ENCODE measurements at regions not wholly inside any gene's neighbourhood (a gene's known extent, or its start where the extent isn't known, plus 50 kb on each side); places are given as distances from the start of the nearest gene placed in this dataset.

DNA sequence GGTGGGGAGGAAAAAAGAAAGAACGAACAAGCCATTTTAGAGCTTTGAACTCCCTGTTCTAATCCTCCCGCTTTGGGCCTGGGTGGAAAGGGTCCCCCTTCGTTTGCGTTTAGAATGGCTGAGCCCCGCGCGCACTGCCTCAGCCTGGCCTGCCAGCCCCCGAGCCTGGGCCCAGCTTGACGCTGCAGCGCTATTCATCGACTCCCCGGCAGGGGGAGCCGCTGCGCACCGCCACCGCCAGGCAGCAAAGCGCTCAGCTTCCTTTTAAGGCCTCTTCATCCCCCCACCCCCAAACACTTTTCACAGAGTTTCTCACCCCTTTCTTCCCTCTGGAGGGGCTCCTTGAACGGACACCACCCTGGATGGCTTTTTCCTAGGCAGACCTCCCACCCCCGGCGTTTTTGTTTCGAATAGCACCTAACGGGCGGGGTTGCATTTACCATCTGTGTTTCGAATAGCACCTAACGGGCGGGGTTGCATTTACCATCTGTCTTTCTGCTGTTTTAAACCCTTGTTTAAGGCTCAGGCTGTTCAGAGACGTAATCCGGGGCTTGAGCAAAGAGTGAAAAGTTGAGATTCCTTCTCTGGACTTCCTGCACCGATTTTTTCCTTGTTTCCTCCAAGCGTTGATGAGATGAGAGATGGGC lies 56.4 kb upstream of the PIWIL1 start:
- DNase-seq (ENCODE audit: extremely low read depth, low read depth), result no peak
- TF ChIP-seq, protein P1, sequence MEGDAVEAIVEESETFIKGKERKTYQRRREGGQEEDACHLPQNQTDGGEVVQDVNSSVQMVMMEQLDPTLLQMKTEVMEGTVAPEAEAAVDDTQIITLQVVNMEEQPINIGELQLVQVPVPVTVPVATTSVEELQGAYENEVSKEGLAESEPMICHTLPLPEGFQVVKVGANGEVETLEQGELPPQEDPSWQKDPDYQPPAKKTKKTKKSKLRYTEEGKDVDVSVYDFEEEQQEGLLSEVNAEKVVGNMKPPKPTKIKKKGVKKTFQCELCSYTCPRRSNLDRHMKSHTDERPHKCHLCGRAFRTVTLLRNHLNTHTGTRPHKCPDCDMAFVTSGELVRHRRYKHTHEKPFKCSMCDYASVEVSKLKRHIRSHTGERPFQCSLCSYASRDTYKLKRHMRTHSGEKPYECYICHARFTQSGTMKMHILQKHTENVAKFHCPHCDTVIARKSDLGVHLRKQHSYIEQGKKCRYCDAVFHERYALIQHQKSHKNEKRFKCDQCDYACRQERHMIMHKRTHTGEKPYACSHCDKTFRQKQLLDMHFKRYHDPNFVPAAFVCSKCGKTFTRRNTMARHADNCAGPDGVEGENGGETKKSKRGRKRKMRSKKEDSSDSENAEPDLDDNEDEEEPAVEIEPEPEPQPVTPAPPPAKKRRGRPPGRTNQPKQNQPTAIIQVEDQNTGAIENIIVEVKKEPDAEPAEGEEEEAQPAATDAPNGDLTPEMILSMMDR (IDR thresholded peaks at IDR 0.05; ENCODE audit: low read depth, low read length, missing control alignments), result peak; percentile 78

GRCh38 chr12:130286041-130286440 lies 51.6 kb upstream of the PIWIL1 start:
- TF ChIP-seq, protein P1 (IDR thresholded peaks at IDR 0.05; ENCODE audit: low read depth, low read length, missing control alignments), result no peak
- H3K4me3 ChIP-seq (replicated peaks; ENCODE audit: low read depth, low read length), result no peak overlapping the region
- no peak for DNase-seq (ENCODE audit: extremely low read depth, low read depth)

More for the DNA sequence above, 56.4 kb upstream of the PIWIL1 start:
- H3K4me3 ChIP-seq (replicated peaks; ENCODE audit: low read depth, low read length), result no peak overlapping the region

DNA sequence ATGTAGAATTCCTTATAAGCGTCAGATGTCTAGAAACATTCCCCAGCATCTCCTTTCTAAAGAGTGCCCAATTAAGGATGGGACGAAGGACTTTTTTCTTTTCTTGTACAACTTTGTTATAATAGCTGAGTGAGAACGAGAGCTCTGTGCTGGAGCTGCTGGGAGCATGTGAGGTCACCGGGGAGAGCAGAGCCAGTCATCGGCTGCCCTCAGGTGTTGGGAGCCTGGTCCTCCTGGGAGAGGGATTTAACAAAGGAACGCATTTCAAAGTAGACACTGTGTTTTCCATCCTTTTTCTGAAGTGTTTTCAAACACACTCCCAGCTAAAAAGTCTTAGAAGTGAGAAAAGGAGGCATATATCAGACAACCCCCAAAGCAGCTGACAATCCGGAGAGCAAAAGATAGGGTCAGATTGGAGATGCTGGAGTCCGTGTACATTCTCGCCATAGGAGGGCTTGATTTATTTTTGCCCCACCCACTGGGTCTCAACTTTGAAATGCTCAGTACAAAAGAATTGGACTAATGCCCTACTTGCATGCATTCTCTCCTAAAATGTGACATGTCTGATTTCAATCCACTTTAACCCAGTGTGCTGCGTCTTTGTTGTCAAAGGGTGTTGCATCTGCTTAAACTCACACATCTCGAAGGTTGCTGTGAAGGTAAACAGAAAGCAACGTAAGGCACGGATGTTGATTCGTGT lies 50.8 kb upstream of the PIWIL1 start:
- DNase-seq (ENCODE audit: extremely low read depth, low read depth), result no peak
- TF ChIP-seq, protein P1 (IDR thresholded peaks at IDR 0.05; ENCODE audit: low read depth, low read length, missing control alignments), result no peak
- H3K4me3 ChIP-seq (replicated peaks; ENCODE audit: low read depth, low read length), result no peak overlapping the region
